ENCODE measurements at regions not wholly inside any gene's neighbourhood (a gene's known extent, or its start where the extent isn't known, plus 50 kb on each side); places are given as distances from the start of the nearest gene placed in this dataset.

GRCh38 chr9:113665064-113665463, 201.5 kb downstream of the RGS3 start:
- TF ChIP-seq CTCF (IDR thresholded peaks at IDR 0.05; ENCODE audit: insufficient read depth, low read length, poor library complexity, severe bottlenecking) = no peak
- TF ChIP-seq EZH2phosphoT487 (conservative IDR thresholded peaks at IDR 0.05; ENCODE audit: low read length) = no peak
